NK-92 (cell line): ENCODE measurements at regions not wholly inside any gene's neighbourhood (a gene's known extent, or its start where the extent isn't known, plus 50 kb on each side); places are given as distances from the start of the nearest gene placed in this dataset.

ENCODE experiments used
- DNase-seq: peaks from one replicate; lab custom pipeline; 2025; ENCODE audit not compliant: unreplicated experiment; lab: John Stamatoyannopoulos, UW

DNA sequence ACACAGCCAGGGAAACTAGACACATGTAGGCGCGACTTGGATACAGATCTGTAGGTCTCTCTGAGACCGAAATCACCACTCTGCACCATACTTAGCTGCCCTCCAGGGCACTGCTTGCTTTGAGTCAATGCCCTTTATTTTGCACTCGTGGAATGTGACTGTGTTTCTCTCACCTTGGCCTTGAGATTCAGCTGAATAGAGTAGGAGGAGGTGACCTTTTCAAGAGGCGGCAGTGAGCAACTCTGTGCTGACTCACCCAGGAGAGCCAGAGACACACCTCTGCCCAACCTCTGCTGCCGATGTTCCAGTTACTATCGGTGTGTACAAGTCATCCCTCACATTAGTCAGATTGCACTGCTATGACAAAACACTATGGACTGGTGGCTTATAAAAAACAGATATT is 583.4 kb downstream of the VRK1 start:
- DNase-seq: no peak

DNA sequence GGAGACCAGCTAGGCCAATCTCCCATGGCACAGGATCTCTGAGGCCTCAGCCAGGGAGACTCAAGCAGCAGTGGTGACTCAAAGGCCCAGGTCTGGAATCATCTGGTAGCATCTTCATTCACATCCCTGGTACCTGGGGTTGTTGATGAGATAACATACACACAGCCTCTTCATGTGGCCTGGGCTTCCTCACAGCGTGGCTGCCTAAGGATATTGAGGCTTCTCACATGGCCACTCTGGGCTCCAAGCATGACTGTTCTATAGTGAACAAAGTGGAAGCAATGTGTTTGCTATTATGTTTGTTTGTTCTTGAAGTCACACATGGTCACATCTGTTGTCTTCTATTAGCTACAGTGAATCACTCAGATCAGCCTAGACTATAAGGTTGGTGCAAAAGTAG is 584.1 kb downstream of the VRK1 start:
- DNase-seq: no peak

DNA sequence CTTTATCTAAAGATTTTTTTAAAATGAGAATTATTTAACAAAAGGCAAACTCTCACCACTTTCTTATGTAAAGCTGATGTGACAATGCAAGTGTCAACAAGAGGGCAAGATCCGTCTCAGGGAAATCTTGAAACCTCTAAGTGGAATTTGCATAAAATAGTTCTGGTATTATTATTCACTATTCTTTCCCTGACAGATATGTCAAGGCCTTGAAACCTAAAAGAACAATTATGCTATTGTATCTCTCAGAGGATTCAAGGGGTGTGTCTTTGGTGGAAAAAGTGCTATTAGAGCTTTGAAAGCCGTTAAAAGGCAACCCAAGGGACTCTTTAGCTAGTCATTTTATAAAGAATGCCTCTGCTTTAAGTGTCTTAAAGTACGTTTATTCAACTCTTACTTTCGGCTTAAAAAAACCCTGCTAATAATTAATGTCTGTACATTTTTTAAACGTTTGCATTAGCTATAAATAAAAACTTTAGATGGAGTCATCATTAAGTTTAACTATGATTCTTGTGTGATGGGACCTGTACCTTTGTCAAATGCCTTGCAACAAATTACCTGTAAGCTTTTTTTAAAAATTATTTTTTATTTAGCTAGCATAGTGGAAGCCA is 585.5 kb downstream of the VRK1 start:
- no peak for DNase-seq

DNA sequence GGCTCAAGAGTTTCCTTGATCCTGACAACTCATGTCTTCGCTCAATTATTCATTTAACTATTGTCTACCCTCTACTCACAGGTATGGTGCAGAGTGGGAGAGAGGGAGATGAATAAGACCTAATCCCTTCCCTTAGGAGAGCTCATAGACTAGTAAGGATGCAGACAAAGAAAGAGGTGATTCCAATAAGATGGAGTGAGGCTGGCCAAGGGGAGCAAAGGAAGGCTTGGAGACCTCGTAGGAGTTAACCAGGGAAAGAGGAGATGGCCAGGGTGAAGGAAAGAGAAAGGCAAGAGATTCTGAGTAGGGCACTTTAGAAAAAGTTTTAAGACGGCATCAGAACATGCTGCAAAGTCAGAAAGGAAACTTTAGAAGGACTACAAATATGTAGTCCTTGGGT is 588.5 kb downstream of the VRK1 start:
- DNase-seq: no peak

DNA sequence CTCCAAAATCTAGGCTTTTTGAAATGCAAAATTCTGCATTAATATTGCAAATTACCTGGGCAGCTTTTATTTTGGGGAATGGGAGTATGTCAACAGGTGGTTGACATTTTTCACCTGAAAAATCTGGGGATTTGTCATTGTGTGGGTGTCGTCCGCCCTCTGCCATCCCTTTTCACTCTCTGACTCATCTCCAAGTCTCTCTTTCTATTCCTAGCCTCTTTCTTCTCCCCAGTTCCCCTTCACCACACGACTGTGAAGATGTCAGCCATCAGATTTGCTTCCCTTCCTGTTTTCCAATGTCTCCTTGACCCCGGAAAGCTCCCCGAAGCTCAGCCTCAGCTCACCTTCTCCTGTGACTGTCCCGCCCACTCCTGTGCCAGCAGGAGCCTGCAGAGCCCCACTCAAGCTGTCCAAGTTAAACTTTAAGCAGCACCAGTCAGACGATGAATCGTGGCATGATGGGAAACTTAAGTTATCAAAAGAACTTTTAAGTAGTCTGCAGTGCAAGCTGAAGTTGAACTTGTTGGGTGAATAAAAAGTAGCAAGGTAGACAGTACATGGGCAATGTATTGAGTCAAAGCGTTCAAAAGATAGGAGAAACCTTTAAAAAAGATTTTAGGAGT is 590.2 kb downstream of the VRK1 start:
- no peak for DNase-seq

DNA sequence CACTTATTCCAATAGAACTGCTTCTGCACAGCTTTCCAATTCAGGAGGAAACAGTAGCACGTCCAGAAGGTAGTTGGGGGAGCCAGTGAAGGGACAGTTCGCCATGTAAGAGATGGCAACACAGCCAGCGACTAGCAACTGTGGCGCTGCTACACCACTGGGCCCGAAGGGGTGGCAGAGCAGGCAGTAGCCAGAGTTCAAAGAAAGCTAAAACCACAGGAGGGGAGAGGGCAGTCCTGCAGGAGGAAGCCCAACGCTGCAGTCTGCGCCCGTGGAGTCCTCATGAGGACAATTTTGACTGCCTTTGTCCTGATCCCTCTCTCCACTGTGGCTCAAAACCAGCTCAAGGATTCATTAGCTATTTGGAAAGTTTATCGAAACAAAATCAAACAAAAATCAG is 591.2 kb downstream of the VRK1 start:
- DNase-seq: no peak

DNA sequence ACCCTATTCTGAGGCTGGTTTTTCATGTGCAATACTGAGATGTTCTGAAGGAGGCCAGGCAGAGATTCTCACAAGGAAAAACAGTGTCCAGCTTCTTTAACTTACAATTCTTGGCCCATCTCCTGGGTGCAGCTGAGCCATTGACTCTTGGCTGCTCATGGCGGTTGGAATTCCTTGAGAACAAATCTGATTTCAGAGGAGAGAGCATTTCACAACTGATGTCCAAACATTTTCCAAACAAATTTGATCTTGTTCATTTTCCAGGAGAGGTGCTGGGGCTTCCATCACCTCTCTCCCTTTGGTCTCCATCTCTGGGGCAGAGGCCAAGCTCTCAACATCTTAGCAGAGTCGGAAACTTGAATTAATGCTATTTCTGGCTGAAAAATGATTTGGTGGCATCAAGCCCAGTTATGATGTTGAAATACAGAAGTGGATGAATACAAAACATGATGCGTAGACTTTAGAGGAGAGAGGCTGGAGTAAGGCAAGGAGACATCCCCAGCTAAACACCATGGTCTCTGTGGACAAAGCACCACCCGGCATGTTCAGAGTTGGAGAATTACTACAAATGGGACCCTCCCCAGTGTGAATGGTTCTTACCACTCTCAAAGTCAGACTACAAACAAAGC is 593.0 kb downstream of the VRK1 start:
- DNase-seq: no peak

DNA sequence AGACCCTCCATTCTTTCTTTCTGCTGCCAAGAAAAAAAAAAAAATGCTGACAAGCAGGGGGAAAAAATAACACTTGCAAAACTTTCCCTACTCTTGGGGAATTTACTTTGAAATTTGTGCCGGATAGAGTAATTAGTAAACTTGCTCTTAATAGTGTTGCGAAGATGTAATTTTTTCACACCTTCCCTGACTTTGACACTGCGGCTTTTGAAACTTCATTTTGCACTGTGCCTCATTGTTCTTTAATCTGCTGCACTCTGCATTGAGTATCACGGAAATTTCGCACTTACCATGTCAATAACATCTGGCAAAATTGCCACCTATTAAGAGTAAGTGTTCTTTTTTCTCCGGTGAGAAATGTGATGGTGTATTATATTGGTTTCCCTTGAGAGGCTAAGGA is 596.1 kb downstream of the VRK1 start:
- no peak for DNase-seq

DNA sequence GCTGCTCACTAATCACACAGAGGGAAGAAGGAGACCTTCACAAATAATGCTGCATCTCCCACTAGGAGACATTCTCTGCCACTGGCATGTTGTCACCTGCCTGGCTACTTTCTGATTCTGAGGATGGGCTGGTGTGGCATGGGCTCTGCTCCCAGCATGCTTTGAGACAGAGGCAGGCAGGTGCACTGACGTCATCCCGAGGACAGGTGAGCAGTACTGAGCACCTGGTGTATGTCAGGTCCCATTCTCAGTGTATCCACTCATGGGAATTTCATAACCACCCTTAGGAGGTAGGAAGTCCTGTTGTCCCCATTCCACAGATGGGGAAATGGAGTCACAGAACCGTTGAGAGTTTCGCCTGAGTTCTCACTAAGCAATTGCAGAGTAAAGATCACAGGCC is 597.9 kb downstream of the VRK1 start:
- no peak for DNase-seq

DNA sequence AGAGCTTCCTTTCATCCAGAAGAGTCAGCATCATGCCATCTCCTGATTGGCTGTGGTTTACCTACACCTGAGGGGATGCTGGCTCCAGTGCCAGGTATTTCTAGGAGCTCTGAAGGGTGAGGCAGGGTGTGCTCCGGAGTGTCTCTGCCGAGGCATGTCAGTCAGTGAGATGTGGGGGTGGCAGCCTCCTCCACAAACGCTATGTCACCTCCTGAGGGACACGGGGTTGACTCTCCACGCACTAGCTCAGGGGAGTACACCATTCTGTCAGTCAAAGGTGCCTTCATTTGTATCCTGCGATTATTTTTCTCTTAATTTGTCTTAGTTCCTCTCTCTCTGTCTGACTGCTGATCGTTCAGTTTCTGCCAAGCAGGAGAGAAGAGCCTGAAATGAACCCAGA is 604.5 kb downstream of the VRK1 start:
- no peak for DNase-seq

DNA sequence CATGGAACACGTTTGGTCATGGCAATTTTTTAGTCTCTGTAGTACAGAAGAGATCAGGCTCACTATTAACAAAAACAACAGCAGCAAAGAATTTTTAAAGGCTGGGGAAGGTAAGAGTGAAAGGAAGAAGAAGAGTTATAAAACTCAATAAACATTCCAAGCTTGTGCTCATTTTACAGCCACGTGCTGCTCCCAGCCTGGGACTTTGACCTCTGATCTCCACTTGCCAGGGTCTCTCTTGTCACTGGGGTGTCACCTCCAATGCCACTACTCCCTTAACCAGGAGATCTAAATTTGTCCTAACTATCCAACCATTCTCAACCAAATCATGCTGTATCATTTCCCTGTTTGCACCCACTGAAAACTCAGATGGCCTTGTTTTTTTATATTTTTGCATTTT is 605.1 kb downstream of the VRK1 start:
- DNase-seq: no peak

DNA sequence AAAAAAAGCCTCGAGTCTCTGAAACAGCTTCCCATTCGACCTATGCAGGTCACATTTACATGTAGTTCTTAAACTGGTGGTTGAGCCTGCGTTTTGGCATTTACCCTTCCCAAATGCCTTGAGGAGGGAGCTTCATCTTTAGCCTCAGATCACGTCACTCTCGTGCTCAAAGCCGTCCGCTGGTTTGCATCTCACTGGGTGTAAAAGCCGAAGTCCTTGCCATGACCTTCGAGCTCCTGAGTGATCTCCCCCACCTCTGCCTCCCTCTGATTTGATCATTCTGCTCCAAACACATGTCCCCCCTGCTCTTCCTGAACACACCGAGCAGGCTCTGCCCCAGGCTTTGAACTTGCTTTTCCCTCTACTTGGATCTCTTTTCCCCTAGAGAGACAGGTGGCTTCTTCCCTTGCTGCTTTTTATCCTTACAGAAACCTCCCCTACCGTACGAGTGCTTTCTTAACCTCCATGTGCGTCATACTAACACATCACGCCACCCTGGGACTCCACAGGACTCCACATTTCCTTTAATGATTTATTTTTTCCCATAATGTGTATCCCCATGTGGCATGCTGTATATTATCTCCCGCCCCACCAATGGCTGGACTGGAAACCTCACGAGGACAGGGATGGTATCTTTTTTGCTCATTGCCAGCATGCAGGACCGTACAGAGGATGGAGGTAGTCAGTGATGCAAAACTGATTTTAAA is 610.7 kb downstream of the VRK1 start:
- DNase-seq: no peak

DNA sequence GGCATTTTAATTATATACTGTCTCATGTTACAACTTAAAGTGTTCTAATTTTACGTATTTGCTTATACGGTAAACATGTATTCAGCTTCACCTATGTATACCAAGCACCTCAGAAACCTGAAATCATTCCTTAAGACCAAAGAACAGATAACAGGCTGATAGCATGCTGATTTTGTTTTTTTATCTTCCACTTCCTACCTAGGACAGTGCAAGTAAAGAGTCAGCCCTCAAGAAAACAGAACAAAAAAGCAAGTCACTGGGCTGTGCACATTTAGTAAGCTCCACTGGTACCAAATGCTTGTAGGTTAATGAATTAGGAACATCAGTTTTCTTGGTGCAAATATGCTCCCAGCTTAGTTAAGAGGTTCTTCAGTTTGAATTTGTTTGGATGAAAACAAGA is 611.3 kb downstream of the VRK1 start:
- no peak for DNase-seq

DNA sequence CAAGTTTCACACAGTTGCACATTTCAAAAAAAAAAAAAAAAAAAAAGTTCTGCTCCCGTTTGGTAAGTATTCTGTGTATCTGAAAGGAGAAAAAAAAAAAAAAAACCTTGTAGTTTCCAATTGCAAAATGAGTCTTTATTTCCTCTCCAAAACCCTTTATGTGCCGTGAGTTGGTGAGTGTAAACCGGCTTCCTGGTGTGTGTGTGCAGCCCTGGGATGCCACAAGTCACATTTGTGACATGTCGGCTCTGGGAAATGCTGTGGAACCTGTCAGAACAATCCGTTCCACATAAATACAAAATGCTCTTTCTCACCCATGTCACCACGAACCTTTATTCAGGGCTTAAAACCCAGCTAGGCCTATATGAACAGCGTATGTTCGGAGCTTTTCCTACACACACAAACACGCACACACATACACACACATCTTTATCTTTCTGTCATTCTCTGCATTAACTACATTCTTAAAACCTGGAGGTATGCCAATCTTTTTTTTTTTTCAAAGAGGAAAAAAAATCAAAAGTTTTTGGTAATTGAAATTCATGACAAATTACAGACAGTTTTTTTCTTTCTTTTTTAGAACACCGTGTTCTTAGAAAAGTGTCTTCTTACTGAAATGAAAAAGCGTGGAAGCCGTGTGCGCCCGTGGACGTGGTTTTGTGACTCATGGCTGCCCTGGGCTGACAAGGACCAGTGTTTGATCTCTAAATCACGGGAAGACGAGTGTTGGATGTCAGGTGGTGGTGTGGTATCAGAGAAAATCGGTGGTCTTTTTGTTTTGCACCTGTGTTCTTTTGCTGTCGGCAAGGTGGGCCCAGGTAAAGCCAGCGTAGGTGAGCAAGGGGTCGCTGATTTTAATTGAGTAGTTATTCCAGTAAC is 612.0 kb downstream of the VRK1 start:
- DNase-seq: no peak

DNA sequence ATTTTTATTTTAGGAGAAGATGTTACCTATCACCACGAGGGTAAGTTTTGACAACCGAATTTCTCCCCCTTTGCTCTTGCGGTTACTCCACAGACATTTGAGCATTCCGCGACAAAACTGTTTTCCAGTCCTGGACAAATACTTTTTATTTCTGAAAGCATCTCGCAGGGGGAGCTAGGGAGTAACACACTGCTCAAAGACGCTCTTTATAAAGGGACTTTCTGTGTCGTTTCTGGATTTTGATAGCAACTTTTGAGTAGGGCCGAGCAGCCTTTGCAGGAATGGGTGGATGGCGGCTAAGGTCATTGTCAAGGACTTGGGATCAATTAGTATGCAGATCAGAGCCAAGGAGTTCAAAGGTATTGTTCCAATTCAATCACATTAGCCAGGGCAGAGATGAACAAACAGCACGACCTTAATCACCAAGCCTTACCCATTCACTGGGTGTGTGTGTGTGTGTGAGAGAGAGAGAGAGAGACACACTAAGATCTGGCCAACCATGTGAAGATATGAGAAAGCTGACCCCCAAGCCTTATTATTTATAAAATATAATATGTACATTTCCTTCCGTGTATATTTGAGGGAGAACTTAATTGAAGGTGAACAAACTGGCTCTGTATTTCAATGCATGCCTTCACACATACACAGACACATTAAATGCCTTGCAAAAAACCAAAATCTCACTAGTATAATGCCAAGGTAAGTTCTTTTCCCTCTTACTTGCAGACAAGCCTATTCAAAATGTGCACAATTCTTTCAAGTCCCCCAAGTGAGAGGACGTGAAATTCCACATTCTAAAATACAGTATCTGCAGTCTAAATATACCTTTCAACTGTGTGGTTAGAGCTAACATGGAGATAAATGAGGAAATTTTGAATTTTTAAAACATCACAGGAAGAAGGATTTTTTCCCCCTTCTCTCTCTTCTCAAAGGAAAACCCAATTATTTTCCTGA is 613.8 kb downstream of the VRK1 start:
- no peak for DNase-seq

DNA sequence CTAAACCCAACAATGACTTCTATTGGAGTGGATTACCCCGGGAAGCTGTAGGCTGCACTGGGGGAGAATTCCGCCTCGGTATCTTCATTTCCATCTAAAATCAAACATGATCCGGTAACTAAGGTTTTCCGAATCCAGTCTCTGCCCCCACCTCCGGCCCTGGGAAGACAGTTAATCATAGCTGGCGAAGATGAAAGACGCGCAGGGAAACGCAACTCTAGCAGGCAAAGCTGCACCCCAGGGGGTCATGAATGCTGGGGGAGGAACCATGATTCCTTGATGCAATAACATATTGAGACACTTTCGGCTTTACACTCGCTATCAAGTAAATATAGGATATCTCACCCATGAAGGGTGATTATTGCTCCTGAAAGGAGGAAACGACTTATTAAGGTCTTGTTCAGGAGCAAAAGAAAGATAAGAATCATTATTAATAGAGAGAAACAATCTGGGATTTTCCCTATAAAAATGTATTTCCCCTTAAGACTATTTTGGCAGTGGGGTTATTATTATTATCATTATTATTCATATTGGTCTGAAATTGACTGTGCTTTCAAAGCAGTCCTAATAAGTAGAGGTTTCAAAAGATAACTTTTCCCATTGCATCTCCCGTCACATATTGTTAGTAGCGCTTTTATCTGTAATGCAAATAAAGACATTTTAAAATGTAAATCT is 614.9 kb downstream of the VRK1 start:
- no peak for DNase-seq

DNA sequence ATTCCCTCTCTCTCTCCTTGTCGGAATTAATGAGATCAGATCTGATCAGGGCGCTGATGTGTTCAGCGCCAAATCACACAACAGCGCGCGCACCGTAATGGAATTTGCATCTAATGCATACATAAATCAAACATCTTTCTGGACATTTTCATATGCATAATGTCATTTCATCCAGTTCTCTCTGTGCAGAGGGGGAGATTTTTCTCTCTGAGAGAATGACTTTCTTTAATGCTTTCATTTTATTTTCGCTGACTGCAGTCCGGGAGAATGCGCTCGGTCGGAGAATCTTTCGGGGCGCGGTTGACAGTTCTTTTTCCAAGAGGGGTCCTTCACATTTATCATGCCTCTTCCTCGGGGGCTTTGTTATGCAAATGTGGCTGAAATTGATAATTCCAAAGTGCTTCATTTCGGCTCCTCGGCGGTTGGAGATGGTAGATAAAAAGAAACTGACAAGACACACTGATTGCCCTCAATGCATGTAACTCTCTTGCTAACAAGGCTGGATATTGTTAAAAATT is 615.9 kb downstream of the VRK1 start:
- DNase-seq: no peak

DNA sequence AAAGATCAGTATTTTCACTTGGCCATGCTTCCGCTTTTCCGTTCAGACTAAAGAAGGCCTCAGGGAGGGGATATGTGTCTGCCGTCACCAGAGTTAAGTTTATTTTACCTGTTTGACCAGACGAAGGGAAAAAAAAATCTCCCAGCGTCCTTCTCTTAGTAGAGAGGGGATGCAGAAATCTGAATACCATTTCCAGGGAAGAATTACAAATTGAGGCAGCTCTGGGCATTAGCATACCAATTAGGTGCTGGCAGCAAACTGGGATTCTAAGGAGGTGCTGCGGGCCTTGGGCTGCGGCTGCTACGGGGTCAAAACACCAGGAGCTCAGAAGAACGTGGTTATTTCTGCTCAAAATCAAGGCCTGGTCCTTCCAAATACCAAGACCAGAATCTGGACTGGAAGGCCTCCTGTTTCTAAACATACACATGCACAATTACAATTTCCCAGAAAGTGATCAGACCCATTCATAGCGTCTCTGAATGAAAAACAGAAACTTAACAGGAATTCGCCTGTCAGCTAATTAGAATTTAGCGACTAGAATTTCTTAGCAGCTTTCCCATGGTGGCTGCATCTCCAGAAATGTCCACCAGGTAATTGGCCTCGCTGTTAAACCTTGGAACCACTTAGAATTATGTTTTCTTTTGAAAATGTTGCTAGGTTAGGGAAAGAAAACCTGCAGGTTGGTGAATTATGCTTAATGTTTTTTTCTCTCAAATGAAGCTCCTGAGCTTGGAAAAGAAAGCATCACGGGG is 617.0 kb downstream of the VRK1 start:
- no peak for DNase-seq

DNA sequence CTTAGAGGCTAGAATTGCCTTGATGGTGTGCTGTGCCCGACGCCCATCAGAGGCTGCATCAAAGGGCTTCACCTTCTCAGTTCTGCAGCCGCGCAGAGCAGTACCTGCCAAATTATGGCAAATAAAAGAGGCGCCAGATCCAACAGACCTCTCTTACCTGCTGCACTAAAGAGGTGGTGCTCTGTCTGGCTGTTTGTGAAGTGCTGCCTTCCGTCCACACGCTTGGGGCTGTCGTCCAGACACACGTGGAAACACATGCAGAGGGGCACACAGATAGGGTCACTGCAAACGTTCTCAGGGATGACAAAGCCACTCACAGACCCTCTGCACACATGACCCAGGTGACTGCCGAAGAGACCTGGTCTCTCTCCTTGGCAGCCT is 617.5 kb downstream of the VRK1 start:
- DNase-seq: no peak
